WI38 (cell line): ENCODE measurements at regions not wholly inside any gene's neighbourhood (a gene's known extent, or its start where the extent isn't known, plus 50 kb on each side); places are given as distances from the start of the nearest gene placed in this dataset.

ENCODE experiments used
- H3K4me3 ChIP-seq: 2 replicates; pipeline ENCODE4 v1.5.1; 2011; ENCODE audit warnings: low read depth, mild to moderate bottlenecking, control low read depth, low read length
- CTCF ChIP-seq: IDR thresholded peaks from 2 replicates; pipeline ENCODE4 v1.5.1; 2012; ENCODE audit warnings: low read depth, mild to moderate bottlenecking, control low read depth, low read length

- no peak for TF ChIP-seq CTCF
- no peak overlapping the region for H3K4me3 ChIP-seq
These were observed 160.0 kb downstream of the SPCS3 start for GRCh38 chr4:176479767-176480166.

DNA sequence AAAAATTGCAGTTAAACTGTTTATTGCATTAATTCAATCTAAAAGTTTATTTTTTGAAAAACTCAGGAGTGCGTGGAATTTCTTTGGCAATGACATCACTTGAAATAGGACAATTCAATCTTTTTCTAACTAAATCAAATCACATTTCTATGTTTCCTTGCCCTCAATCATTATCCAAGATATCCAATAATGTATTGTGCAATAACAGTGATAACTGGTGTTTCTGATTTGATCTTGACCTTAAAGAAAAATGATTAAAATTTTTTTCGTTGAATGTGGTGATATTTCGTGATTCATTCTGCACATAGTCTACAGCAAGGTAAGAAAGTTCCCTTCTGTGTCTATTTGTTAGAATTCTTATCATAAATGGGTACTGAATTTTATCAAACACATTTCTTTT lies 163.2 kb downstream of the SPCS3 start:
- no peak overlapping the region for H3K4me3 ChIP-seq
- TF ChIP-seq CTCF = no peak

GRCh38 chr4:176484301-176484984 lies 164.7 kb downstream of the SPCS3 start:
- no peak overlapping the region for H3K4me3 ChIP-seq
- no peak for TF ChIP-seq CTCF

DNA sequence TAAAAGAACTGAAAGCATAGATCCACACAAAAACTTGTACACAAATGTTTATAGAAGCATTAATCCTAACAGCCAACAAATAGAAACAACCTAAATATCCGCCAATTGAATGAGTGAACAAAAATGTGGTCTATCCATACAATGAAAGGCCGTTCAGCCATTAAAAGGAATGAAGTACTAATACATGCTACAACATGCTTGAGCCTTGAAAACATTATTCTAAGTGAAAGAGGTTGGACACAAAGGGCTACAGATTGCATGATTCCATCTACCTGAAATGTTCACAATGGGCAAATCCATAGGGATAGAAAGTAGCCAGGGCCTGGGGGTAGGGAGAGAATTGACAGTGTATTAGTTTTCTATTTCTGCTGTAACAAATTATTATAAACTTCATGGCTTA lies 169.2 kb downstream of the SPCS3 start:
- no peak for TF ChIP-seq CTCF
- H3K4me3 ChIP-seq = no peak overlapping the region

DNA sequence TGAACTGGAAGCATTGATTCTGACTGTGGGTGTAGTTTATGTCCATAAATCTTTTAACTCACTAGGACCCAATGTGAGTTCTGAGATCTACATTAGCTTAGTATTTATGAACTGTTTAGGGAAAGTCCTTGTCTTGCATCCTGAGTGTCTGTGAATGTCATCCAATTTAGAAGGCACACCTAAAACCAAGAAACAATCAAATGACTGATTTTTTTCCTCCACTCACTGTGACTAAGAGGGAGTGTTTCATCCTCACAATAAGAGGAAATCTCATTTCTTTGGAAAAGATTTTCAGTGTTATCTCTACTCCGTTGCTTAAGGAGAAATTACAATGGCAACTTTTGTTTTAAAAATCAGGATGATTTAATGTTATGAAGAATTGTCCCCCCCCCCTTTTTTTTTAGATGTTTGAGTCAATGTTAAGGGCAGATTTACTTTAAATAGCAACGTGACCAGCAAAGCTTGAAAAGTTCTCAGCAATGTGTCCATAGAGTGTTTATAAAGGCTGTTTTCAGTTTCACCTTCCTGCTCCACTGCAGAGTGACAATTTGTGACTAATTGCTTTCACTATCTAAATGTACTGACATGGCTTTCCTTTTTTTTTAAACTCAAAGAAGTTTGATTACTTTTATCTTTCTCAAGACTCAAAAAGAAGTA lies 173.0 kb downstream of the SPCS3 start:
- no peak for TF ChIP-seq CTCF
- H3K4me3 ChIP-seq = no peak overlapping the region

DNA sequence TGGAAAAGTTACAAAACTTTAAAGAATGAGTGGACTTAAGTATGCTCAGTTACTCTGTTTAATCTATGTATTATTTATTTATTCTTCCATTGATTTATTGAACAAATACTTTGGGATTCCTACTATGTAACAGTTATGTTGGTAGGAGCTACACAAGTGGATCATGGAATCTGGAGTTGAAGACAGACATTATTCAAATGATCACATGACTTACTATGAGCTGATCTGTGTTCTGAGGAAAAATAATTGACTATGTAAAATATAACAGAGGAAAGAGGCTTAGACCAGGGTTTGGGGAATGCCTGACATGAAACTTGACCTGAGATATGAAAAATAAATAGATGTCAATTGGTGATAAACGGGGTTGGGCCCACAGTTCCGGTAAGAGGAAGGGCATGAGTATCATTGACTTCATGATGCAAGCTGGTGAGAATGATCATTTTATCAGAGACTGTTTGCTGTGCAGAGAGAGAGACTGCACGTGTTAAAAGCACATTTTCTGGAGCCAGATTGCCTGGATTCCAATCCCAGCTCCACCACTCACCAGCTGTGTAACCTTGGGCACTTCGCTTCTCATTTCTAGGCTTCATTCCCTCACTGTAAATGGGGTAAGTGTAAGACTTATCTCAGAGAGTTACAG lies 179.0 kb downstream of the SPCS3 start:
- no peak for TF ChIP-seq CTCF

DNA sequence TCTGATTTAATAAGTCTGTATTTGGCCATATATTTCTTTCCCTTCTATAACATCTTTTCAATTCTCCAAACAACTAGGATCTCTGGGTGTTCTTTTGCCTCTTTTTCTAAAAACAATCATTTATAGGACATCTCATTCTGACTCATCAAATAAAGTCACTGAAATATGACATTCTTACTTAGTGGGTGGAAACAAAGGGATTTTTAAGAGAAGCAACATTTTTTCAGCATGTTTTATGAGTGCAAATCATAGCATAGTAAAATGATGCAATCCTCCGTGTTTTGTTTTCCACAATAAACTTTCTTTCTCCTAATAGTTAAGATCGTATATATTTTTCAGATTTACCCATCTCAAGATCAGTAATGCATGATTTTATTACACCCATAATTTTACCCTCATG lies 179.8 kb downstream of the SPCS3 start:
- TF ChIP-seq CTCF = no peak
- H3K4me3 ChIP-seq = no peak overlapping the region

More for the DNA sequence above, 179.0 kb downstream of the SPCS3 start:
- H3K4me3 ChIP-seq = no peak overlapping the region
